ENCODE measurements at regions not wholly inside any gene's neighbourhood (a gene's known extent, or its start where the extent isn't known, plus 50 kb on each side); places are given as distances from the start of the nearest gene placed in this dataset.

GRCh38 chr5:123813264-123813663 lies 301.3 kb downstream of the CSNK1G3 start:
- no peak for ATAC-seq
- no peak overlapping the region for H3K27ac ChIP-seq (ENCODE audit: extremely low read depth, low read depth, low read length)
- intact Hi-C loops (cut with micrococcal nuclease) = no loop called here
- no peaks in the 10 kb centered on the region for H3K36me3 ChIP-seq (ENCODE audit: control insufficient read depth, insufficient read depth, low read length)
- WGBS (ENCODE audit: insufficient coverage, low coverage, missing lambda C conversion rate) = 0% methylated on average over 3 of the region's 3 CpGs
- BruUV-seq (replicated peaks) = no TSS peak
- no peak overlapping the region for H2AFZ ChIP-seq (ENCODE audit: low read depth, low read length)
- ChIA-PET POLR2A (no interaction called here), CTCF (ENCODE audit: low intra/inter-chr PET ratio) (no interaction called here)
- H3K4me3 ChIP-seq = no peak overlapping the region
- H4K20me1 ChIP-seq (replicated peaks; ENCODE audit: control insufficient read depth, insufficient read depth, low read length) = no peaks in the 10 kb centered on the region
- H3K79me2 ChIP-seq (ENCODE audit: control insufficient read depth, insufficient read depth, low read length) = no peaks in the 10 kb centered on the region
- TF ChIP-seq ZNF551 (CRISPR knock-in tag; IDR thresholded peaks at IDR 0.05) (no peak), ZNF146 (CRISPR knock-in tag; IDR thresholded peaks at IDR 0.05; ENCODE audit: unreplicated experiment) (no peak), RFX5 (IDR thresholded peaks at IDR 0.05; ENCODE audit: low read depth, low read length) (no peak), GATAD2A (IDR thresholded peaks at IDR 0.05) (no peak), TSC22D4 (tag; IDR thresholded peaks at IDR 0.05) (no peak), ZNF239 (CRISPR knock-in tag; IDR thresholded peaks at IDR 0.05) (no peak), GTF3C2 (IDR thresholded peaks at IDR 0.05; ENCODE audit: borderline replicate concordance, extremely low read depth, insufficient read length) (no peak), SMARCB1 (IDR thresholded peaks at IDR 0.05; ENCODE audit: insufficient read length, low read depth) (no peak), DIDO1 (tag; IDR thresholded peaks at IDR 0.05; ENCODE audit: low read depth) (no peak)
- in situ Hi-C loops (cut with MboI) = no loop called here
- H3K4me1 ChIP-seq (replicated peaks in 1 of 2; ENCODE audit: control insufficient read depth in 2 of 2, insufficient read depth in 2 of 2, low read length in 2 of 2) = no peaks in the 10 kb centered on the region
- H3K9me1 ChIP-seq (ENCODE audit: control insufficient read depth, insufficient read depth, low read length) = no peaks in the 10 kb centered on the region
- no peak overlapping the region for H3K9ac ChIP-seq (ENCODE audit: insufficient read depth in 1 of 2, low read depth in 2 of 2, low read length in 2 of 2)
- H3K27me3 ChIP-seq (ENCODE audit: control insufficient read depth in 2 of 2, insufficient read depth in 2 of 2, low read length in 2 of 2) = no peaks in the 10 kb centered on the region
- H3K9me3 ChIP-seq (replicated peaks; ENCODE audit: control insufficient read depth, insufficient read depth, low read depth, low read length) = no peaks in the 10 kb centered on the region
- no peak for DNase-seq (ENCODE audit: extremely low read depth in 1 of 4, low spot score in 3 of 4)
- no peak overlapping the region for H3K4me2 ChIP-seq (ENCODE audit: insufficient read depth, low read length)
- no peak for FAIRE-seq

All from K562 (cell line).